Anterior cingulate cortex (tissue), 58 donors: ENCODE measurements at regions not wholly inside any gene's neighbourhood (a gene's known extent, or its start where the extent isn't known, plus 50 kb on each side); places are given as distances from the start of the nearest gene placed in this dataset.

Source experiments
- DNase-seq, 58 donors: peaks; one replicate each; lab custom pipeline; 2025; lab: John Stamatoyannopoulos, UW

DNA sequence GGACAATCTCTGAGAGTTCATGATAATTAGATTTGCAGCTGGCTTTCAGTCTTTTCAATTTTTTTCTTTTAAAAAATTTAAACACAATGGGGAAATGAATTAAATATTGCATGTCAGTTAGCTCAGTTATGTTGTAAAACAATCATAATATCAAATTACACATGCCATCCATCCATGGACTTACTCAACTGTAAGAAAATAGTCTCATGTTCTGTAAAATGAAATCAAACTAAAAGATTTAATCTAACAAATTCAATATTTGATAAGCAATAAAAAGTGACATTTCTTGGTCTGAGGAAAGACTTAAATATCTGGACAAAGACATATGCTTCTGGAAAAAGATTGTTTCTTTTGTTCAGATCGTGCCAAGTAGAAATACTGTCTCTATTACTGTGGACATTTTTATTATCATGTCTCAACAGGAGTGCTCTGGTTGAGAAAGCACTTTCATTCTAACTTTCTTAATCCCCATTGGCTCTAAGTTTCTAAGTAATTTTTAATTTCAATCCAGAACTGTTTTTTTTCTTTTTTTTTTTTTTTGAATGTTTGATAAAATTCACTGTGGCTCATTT lies 179.2 kb upstream of the FAM3C start:
- no peak for DNase-seq

DNA sequence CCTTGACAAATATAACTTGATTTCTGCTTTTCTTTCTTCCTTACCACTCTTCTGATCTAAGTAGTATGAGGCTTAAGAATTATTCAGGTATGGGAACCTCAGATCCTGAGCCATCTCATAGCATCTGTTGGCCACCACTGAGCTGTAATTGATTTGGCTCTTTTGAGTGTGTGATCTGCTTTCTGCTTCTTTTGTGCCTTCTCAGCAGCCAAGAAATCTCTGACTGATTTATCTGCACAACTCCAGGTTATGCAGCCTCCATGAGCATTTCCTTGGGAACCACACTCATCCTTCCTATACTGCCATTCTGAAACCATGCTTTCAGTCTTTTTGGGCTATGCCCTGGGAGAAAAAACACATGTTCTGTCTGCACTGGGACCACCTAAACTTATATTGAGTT lies 178.0 kb upstream of the FAM3C start:
- no peak for DNase-seq

DNA sequence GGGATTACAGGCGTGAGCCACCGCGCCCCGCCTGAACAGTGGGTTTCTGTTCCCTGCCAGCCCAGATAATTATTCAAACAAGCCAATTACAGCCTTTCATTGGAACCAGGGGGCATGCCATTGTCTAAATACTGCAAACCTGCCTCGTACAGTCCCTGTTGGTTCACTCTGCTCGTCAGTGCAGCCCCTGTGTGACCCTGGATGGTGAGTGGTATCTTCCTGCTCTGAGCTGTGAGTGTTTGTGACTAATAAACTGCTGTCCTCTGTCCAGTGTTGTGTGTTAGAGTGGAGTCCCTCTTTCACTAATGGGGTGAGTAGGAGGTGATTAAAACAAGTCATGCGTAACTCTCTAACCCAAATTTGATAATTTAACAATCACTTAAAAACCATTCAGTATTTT lies 176.5 kb upstream of the FAM3C start:
- no peak for DNase-seq

DNA sequence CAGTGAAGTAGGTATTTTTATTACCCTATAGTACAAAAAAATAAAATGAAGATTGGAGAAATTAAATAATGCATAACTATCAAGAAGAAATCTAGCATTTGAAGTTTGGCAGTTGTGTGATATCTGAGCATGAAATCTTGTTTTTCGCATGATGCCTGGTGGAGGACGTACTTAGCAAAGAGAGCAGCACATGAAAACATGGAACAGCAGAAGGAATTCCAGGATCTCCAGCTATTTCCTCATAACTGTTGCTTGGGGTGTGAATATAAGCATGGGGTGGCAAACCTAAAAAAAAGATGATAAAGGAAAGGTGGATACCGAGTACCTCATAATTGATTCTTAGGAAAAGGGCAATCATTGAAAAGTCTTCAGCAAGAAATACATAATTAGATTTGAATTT lies 174.3 kb upstream of the FAM3C start:
- DNase-seq: no peak

DNA sequence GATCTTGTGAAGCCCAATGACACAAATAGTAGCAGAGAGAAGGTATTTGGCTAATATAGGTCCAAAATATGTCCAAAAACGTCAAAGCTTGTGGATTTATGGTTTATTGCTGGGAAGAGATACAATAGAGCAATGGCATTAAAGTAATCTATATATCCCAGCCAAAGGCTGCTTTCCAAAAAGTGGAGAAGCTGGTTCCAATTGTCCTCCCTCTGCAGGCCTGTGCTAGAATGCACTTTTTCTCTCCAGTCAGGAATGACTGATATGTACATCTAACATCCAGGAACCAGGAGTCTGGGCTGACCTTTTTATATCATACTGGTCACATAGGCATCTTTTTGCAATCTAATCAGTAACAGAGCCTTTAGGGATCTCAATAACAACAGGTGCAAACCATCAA lies 167.1 kb upstream of the FAM3C start:
- no peak for DNase-seq

DNA sequence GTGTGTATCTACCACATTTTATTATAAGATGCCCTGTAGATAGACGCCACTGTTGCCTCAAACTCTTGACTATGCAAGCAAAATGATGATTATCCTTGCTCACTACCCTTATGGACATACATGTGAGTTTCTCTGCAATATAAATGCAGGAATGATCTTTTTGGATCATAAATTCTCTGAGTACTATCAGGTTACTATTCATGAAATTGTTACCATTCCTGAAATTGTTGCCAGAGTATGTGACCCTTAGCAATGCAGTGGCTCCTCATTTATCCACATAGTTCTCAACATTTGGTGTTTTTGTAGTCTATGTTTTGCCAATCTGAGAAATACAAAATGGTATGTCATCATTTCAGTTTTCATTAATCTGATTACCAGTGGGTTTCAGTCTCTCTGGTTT lies 166.2 kb upstream of the FAM3C start:
- no peak for DNase-seq

DNA sequence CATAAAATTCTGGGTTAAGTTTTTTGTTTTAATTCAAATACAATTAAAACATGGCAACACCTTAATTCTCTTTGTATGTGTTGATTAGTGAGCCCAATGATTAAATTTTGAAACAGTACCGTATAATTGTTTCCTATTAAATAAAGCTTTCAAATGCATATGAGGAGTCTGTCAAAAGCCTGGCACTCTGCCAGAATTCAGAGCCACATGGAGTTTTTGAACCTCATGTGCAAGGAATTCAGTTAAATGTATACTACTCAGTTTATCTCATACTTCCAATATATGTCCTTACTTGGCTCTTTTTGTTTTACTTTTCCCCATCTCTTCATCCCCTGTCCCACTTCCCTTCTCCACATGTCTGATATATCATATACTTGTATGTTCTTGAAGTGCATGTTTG lies 165.6 kb upstream of the FAM3C start:
- peak in 1 of 58 donors; percentile 5 for DNase-seq

DNA sequence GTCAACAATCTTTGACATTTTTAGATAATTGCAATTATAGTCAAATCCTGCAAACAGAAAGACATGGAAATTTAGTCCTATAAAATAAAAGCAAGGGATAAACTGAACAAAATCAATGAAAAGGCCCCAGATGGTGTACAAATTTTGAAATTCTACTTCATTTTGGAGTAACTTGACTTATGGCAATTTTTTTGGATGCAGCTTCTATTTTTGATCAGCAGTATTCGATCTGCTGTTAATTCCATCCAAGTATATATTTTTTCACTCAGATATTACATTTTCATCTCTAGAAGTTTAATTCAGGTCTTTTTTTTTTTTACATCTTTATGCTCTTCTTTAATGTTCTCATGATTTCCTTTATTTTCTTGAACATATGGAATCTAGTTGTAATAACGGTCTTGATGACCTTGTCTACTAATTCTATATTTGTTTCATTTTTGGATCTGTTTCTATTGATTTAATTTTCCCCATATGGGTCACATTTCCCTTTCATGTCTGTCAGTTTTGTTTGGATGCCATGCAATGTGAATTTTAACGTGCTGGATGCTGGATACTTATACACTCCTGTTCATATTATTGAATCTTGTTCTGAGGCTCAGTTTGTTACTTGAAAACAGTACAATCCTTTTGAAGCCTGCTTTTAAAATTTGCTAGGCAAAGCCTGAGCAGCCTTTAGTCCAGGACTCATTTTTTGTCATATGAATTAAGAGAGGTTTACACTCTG lies 164.3 kb upstream of the FAM3C start:
- DNase-seq: no peak

DNA sequence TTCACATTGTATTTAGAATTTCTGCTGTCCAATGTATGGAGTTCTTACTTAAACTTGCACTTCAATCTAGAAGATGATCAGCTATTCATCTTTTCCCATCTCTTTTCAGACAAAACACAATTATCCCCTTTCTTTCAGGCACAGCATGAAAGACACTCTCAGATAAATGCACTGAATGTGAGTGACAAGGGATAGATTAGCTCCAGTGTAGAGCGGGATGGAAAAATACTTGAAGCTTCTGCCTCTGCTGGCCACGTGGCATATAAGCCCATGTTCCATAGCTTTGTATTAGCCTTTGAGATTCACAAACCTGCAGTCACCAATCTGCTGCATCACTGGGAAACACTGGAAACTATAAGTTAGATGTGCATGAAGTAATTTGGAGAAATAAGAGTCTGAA lies 162.2 kb upstream of the FAM3C start:
- DNase-seq: peak in 2 of 58 donors; percentile 2 to 5

DNA sequence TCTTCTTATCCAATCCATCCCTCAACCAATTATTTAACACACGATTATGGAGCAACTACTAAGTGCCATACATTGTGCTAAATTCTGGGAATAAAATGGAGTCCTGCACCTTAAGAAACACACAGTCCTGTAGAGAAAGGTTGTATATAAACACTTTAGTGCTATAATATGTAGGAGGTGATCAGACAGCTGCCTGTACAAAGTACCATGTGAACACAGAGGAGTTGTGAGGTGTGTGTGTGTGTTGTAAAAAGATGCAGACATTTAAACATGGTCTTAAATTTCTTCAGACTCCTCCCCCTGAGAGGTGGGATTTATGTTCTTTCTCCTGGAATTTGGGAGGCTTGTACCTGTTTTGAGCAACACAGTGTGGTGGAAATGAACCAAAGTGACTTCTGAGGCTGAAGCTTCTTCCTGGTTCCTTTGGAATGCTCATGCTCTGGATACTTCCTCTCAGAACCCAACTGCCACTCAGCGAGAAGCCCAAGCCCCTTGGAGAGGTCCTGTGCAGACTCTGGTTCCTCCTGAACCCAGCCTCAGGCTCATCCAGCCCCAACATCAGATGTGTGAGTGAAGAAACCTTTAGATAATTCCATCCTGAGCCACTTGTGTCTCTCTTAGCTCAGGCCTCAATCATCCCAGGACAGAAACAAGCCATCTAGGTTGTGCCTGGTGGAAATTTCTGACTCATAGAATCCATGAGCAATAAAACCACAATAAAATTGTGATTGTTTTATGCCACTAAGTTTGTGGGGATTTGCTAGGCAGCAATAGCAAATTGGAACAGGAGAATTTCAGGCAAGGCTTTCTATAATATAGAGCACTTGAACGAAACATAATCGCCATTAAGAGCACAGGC lies 161.2 kb upstream of the FAM3C start:
- DNase-seq: no peak

DNA sequence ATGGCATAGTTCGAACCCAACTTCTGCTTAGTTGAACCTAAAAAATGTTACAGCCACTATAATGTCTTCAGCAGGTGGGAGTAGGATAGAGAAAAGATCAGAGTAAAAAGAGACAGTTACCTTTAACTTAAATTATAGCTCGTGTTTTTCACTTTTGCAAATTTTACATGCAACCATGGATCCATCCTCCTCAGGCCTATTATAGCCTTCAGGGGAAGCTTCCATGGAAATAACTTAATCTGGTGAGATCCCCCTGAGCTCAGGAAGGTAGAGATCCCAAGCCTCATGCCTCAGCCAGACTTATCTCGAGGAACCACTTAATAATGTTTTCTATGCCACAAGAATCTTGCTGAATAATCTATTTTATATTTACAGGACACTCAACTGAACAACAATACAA lies 159.4 kb upstream of the FAM3C start:
- DNase-seq: no peak

DNA sequence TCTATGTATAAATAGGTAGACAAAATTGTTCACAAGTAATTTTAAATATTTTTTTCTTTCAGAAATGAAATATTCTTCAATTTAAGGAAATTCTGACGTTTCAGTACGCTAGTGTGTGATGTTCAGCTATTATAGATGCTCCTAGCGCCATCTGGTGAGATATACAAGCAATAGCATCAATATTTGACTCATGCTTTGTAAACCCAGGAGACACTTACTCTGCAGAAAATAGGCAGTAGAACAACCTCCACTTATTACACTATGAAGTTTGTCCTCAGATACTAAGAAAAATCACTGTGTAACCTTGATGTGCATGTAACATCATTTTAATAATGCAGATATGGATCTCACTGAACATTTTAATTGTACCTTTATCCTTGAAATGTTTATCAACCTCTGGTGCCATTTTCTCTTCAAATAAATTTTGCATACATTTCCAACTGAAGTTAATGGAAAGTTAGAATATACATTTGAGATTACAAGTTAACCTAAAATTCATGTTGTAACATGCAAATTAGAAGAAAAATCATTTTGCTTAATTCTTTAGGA lies 151.5 kb upstream of the FAM3C start:
- peak in 2 of 58 donors; percentile 28 to 42 for DNase-seq

DNA sequence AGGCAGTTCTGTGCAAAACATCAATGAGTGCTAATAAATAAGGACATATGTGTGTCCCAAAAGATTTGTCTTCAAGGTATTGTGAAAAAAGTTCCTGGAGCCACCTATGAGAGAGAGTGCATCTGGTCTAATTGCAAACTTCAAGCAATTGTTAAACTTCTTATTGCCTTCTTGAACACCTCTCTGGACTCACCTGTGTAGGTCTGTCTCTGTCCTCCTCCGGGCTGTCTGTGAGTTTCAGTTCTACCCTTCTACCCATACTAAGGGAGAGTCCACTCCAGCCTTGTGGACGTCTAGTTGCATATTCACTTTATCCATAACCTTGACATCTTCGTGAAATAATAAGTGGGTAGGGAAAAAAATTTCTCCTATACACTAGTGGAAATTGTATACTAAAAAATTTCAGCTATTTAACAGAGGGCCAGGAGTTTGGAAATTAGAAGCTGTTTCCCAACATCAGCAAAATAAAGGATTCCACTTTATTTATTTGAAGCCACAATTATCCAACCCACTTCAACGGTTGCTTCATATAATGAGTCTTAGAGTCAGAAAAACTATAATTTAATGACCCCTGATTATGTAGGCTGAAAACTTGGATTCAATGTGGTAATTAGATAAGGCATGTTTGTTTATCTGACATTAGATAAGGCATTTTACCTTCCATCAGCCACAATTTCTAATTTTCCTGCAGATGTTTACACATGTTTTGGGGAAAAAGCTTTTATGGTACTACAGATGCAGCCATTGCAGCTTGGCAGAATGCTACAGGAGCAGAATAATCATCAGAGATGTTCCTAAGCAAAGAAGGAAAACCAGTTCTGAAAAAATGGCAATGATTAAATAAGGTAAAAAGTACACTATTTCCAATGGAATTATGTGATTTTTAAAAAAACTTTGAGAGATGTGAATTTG lies 150.8 kb upstream of the FAM3C start:
- no peak for DNase-seq

DNA sequence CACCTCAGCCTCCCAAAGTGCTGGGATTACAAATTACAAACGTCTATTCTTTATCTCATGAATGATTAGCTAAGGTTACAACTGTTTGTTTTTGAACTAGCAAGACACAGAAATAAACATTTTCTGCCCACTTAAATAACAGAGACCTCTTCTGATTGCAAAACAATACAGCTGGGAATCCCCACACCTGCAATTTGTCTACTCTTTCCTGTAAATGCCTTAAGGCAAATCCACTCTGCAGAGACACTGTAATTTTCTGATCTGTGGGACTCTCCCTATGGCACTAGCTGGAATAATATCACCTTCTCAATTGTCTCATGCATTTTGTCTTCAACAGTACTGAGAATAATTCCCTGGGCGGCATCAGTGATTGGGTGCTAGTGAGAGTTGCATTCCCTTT lies 149.3 kb upstream of the FAM3C start:
- no peak for DNase-seq

DNA sequence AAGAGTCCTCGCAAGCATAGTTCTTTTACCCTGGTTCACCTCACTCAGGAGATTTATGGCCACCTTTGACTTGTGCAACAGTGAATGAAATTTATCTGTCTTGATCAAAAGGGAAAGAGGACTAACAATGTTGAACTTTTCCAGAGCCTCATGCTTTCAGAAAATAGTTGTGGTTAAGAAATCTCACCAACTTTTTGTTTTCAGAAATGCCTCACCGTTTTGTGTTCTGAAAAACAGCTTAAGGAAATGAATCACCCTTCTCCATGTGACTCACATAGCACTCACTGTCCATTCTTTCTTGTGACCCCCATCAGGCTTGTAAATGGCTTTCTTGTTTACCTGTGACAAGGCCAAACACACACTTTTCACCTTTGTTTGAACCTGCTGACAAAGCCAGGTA lies 148.6 kb upstream of the FAM3C start:
- no peak for DNase-seq

DNA sequence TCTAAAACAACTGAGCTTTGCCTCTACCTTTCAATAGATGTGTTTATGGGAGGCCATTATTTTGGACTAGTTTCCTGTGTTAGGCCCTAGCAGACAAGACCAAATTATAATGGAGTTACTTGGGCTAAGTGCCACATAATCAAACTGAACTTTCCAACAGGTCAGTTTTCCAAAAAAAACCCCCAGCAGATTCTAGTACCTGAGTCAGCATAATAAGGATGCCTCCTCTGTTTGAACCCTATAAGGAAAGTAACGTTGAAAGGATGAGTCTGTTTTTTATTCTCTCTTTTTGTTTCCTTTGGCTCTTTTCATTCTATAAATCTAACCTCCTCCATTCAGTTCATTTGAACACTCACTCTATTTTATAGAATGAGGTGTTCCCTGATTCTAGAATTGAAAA lies 148.1 kb upstream of the FAM3C start:
- no peak for DNase-seq

DNA sequence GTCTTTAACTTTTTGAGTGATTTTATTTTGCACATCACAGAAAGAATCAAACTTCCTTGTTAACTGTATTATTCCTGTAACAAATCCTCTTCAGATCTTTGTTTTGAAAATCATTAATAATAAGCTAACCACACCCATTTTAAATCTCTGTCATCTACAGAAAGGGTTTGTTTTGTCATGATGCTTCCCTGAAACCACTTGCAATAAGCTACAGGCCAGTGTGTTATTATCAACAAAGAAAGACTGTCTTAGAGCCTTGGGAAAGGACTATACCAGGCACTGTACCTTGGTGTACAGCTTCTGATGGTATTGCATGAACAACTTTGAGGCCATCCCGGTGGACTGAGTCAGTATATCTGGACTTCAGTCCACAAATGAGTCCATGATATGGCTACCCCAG lies 145.3 kb upstream of the FAM3C start:
- no peak for DNase-seq

DNA sequence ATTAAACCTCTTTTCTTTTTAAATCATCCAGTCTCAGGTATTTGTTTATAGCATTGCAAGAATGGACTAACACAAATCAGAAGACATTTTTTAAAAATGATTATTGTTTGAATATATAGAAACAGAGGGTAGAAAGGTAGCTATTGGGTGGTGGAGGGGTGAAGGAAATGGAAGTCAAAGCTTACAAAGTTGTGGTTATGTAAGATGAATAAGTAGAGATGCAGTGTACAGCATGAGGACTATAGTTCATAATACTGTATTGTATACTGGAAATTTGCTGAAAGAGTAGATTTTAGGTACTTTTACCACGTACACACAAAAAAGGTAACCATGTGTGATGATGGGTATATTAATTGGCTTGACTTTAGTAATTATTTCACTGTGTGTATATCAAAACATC lies 144.0 kb upstream of the FAM3C start:
- no peak for DNase-seq

DNA sequence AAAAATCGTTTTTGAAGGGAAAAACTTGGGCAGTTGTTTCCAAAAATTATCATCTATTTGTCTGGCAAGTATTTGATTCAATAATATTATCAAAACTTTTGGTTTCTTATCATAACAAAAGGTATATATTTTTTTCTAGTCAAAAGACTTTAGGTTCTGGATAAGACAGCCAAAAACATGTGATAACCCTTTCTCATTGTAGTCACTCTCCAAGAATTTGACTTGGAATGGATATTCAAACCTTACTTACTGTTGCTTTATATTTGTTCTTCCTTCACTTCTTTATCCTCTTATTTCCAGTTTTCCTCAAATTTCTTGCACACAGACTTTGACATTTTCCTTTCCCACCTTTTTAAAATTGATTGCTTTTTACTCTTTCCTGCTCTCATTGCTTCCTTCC lies 140.9 kb upstream of the FAM3C start:
- DNase-seq: no peak
